ENCODE measurements at regions not wholly inside any gene's neighbourhood (a gene's known extent, or its start where the extent isn't known, plus 50 kb on each side); places are given as distances from the start of the nearest gene placed in this dataset.
"Not testable (repeated sequence)": the region's sequence is repeated elsewhere in the genome, so short reads cannot be mapped to it uniquely, and the experiment has no call there.

GRCh38 chr21:31787691-31788090 lies 55.8 kb upstream of the SCAF4 start:
- not testable (repeated sequence) for TF ChIP-seq POLR2A, CTCF (IDR thresholded peaks at IDR 0.05)
